H9 (cell line): ENCODE measurements at regions not wholly inside any gene's neighbourhood (a gene's known extent, or its start where the extent isn't known, plus 50 kb on each side); places are given as distances from the start of the nearest gene placed in this dataset.

ENCODE experiments used
- DNase-seq: peaks from one replicate; pipeline ENCODE4 v3.0.0-alpha.2; 2017
- H2AFZ ChIP-seq: one replicate; pipeline ENCODE4 v1.6.1; 2013; ENCODE audit warnings: mild to moderate bottlenecking, low read length, control low read depth, moderate library complexity
- H2AK5ac ChIP-seq: 2 replicates; pipeline ENCODE4 v1.6.1; 2013; ENCODE audit warnings: low read length, control low read depth, mixed read lengths; ENCODE audit not compliant: insufficient read length
- H2BK120ac ChIP-seq: one replicate; pipeline ENCODE4 v1.6.1; 2013; ENCODE audit warnings: low read depth, mild to moderate bottlenecking, low read length, control low read depth, inconsistent platforms; ENCODE audit not compliant: poor library complexity, severe bottlenecking
- H2BK12ac ChIP-seq: 2 replicates; pipeline ENCODE4 v1.6.1; 2013; ENCODE audit warnings: low read length, control low read depth, mixed read lengths, low read depth; ENCODE audit not compliant: insufficient read length
- H2BK15ac ChIP-seq: 2 replicates; pipeline ENCODE4 v1.6.1; 2013; ENCODE audit warnings: low read depth, low read length, control low read depth
- H2BK20ac ChIP-seq: one replicate; pipeline ENCODE4 v1.6.1; 2013; ENCODE audit warnings: low read depth, mild to moderate bottlenecking, low read length, control low read depth, inconsistent platforms; ENCODE audit not compliant: poor library complexity, severe bottlenecking
- H2BK5ac ChIP-seq: 2 replicates; pipeline ENCODE4 v1.6.1; 2013; ENCODE audit warnings: low read length, control low read depth, mixed read lengths; ENCODE audit not compliant: insufficient read length
- H3K14ac ChIP-seq: 2 replicates; pipeline ENCODE4 v1.6.1; 2013; ENCODE audit warnings: low read length, control low read depth; ENCODE audit not compliant: insufficient read depth
- H3K18ac ChIP-seq: 2 replicates; pipeline ENCODE4 v1.6.1; 2013; ENCODE audit warnings: low read depth, mild to moderate bottlenecking, mixed read lengths, low read length, control low read depth; ENCODE audit not compliant: insufficient read length
- H3K23ac ChIP-seq: 2 replicates; pipeline ENCODE4 v1.6.1; 2013; ENCODE audit warnings: low read length, control low read depth, mixed read lengths, low read depth; ENCODE audit not compliant: insufficient read length
- H3K23me2 ChIP-seq: 2 replicates; pipeline ENCODE4 v1.6.1; 2013; ENCODE audit warnings: low read depth, mild to moderate bottlenecking, mixed read lengths, low read length, control low read depth; ENCODE audit not compliant: insufficient read length, poor library complexity, severe bottlenecking
- H3K27ac ChIP-seq: 2 replicates; pipeline ENCODE4 v1.5.1; 2013; ENCODE audit warnings: low read length, control low read depth, mixed read lengths, low read depth; ENCODE audit not compliant: insufficient read length
- H3K27me3 ChIP-seq: 2 replicates; pipeline ENCODE4 v1.6.1; 2013; ENCODE audit warnings: low read length, control low read depth, inconsistent platforms; ENCODE audit not compliant: insufficient read depth
- H3K4ac ChIP-seq: 2 replicates; pipeline ENCODE4 v1.6.1; 2013; ENCODE audit warnings: low read depth, mild to moderate bottlenecking, control low read depth, inconsistent platforms, low read length, moderate library complexity
- H3K4me1 ChIP-seq: 2 replicates; pipeline ENCODE4 v1.6.1; 2013; ENCODE audit warnings: low read length, control low read depth, inconsistent platforms; ENCODE audit not compliant: insufficient read depth
- H3K4me2 ChIP-seq: 2 replicates; pipeline ENCODE4 v1.6.1; 2013; ENCODE audit warnings: low read length, control low read depth, mixed read lengths; ENCODE audit not compliant: insufficient read length, insufficient read depth
- H3K56ac ChIP-seq: 2 replicates; pipeline ENCODE4 v1.6.1; 2013; ENCODE audit warnings: low read depth, mild to moderate bottlenecking, mixed read lengths, low read length, control low read depth; ENCODE audit not compliant: insufficient read length
- H3K79me1 ChIP-seq: 2 replicates; pipeline ENCODE4 v1.6.1; 2013; ENCODE audit warnings: low read depth, mild to moderate bottlenecking, moderate library complexity, low read length, control low read depth, inconsistent platforms; ENCODE audit not compliant: insufficient read depth, poor library complexity, severe bottlenecking
- H3K79me2 ChIP-seq: 2 replicates; pipeline ENCODE4 v1.6.1; 2013; ENCODE audit warnings: low read length, control low read depth, inconsistent platforms; ENCODE audit not compliant: insufficient read depth
- H3K9ac ChIP-seq: 2 replicates; pipeline ENCODE4 v1.6.1; 2013; ENCODE audit warnings: low read length, control low read depth, mixed read lengths; ENCODE audit not compliant: insufficient read length; ENCODE audit errors: extremely low read depth
- H3K9me3 ChIP-seq: one replicate; pipeline ENCODE4 v1.6.1; 2013; ENCODE audit warnings: low read depth, low read length, inconsistent platforms; ENCODE audit not compliant: control insufficient read depth
- H3T11ph ChIP-seq: one replicate; pipeline ENCODE4 v1.6.1; 2013; ENCODE audit warnings: mild to moderate bottlenecking, low read length, control low read depth, inconsistent platforms
- H4K20me1 ChIP-seq: one replicate; pipeline ENCODE4 v1.6.1; 2013; ENCODE audit not compliant: control insufficient read depth, insufficient read length, insufficient read depth
- H4K5ac ChIP-seq: 2 replicates; pipeline ENCODE4 v1.6.1; 2013; ENCODE audit warnings: low read depth, mild to moderate bottlenecking, mixed read lengths, low read length, control low read depth; ENCODE audit not compliant: insufficient read length
- H4K8ac ChIP-seq: replicated peaks from 2 replicates; pipeline ENCODE4 v1.6.1; 2013; ENCODE audit warnings: low read length, control low read depth, mixed read lengths, low read depth; ENCODE audit not compliant: insufficient read length
- H4K91ac ChIP-seq: 2 replicates; pipeline ENCODE4 v1.6.1; 2013; ENCODE audit warnings: low read depth, mild to moderate bottlenecking, moderate library complexity, mixed read lengths, low read length, control low read depth; ENCODE audit not compliant: insufficient read length
- H3K27ac Mint-ChIP-seq, 3 experiments: 2 replicates in 2 of 3; 3 replicates in 1 of 3; pipeline ENCODE4 v1.8.0; 2020 to 2021; ENCODE audit warnings: mixed read lengths in 3 of 3, mild to moderate bottlenecking in 1 of 3, moderate library complexity in 1 of 3
- H3K27me3 Mint-ChIP-seq: 2 replicates; pipeline ENCODE4 v1.8.0; 2021; ENCODE audit warnings: low read depth, mild to moderate bottlenecking, moderate library complexity, mixed read lengths
- H3K36me3 Mint-ChIP-seq, 3 experiments: 2 replicates in 2 of 3; 3 replicates in 1 of 3; pipeline ENCODE4 v1.8.0; 2020 to 2021; ENCODE audit warnings: low read depth in 3 of 3, mixed read lengths in 3 of 3; ENCODE audit not compliant: insufficient read depth in 1 of 3
- H3K4me1 Mint-ChIP-seq, 2 experiments: 2 replicates each; pipeline ENCODE4 v1.8.0; 2020; ENCODE audit warnings: mixed read lengths in 2 of 2
- H3K4me3 Mint-ChIP-seq, 2 experiments: 2 replicates in 1 of 2; 3 replicates in 1 of 2; pipeline ENCODE4 v1.8.0; 2020 to 2021; ENCODE audit warnings: mild to moderate bottlenecking in 2 of 2, mixed read lengths in 2 of 2, moderate library complexity in 1 of 2
- H3K9me3 Mint-ChIP-seq, 2 experiments: 2 replicates in 1 of 2; 3 replicates in 1 of 2; pipeline ENCODE4 v1.8.0; 2020; ENCODE audit warnings: mild to moderate bottlenecking in 2 of 2, mixed read lengths in 2 of 2, moderate library complexity in 1 of 2
- CTCF ChIP-seq: fragments of 200-600 bp; sonication (generic); conservative IDR thresholded peaks from 3 replicates; pipeline ENCODE4 v1.8.0; 2021; ENCODE audit warnings: antibody characterized with exemption, mild to moderate bottlenecking
- WGBS: extraction: QIAGEN DNeasy Blood & Tissue Kit; methylation state at CpG from one replicate; pipeline ENCODE4 v1.1.7; 2013; ENCODE audit warnings: missing lambda C conversion rate, low lambda C conversion rate, mixed read lengths; ENCODE audit not compliant: insufficient read length; ENCODE audit errors: extremely low coverage; 5-methylcytosine and 5-hydroxymethylcytosine counted together

DNA sequence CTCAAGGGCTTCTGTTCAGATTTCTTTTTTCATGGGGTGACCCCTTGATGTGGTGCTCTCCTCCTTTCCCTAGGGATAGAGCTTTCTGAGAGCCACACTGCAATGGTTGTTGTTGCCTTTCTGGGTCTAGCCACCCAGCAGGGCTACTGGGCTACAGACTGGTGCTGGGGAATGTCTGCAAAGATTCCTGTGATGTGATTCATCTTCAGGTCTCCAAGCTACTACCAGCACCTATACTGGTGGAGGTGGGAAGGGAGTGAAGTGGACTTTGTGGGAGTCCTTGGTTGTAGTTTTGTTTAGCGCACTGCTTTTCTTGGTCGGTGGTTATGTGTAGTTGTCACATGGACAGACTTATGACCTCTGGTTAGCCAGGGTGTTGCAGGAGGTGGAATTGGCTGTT, 392.3 kb upstream of the CNTN6 start:
- no peaks in the 10 kb centered on the region for H3K27me3 ChIP-seq
- H2BK5ac ChIP-seq: no peak overlapping the region
- H3K4ac ChIP-seq: no peak overlapping the region
- no peak overlapping the region for H2BK20ac ChIP-seq
- no peaks in the 10 kb centered on the region for H3K9me3 ChIP-seq
- no peak overlapping the region for H3K9ac ChIP-seq
- H3K23ac ChIP-seq: no peak overlapping the region
- no peak overlapping the region for H2AK5ac ChIP-seq
- H4K91ac ChIP-seq: no peak overlapping the region
- no peaks in the 10 kb centered on the region for H3K79me1 ChIP-seq
- H2BK15ac ChIP-seq: no peak overlapping the region
- WGBS: no CpG with 5 or more reads among the region's 2 CpGs
- H3T11ph ChIP-seq: no peak overlapping the region
- no peak overlapping the region for H3K18ac ChIP-seq
- H3K79me2 ChIP-seq: no peaks in the 10 kb centered on the region
- no peaks in the 10 kb centered on the region for H3K23me2 ChIP-seq
- H3K4me1 ChIP-seq: no peaks in the 10 kb centered on the region
- no peaks in the 10 kb centered on the region for H4K20me1 ChIP-seq
- DNase-seq: no peak
- H3K4me2 ChIP-seq: no peak overlapping the region
- no peak overlapping the region for H2BK120ac ChIP-seq
- no peak overlapping the region for H2BK12ac ChIP-seq
- H4K8ac ChIP-seq: no peak overlapping the region
- Mint-ChIP-seq H3K9me3 (no peaks in the 10 kb centered on the region; a peak in 1 of 5 replicates), H3K27me3 (peaks cover 4% of the 10 kb centered on the region; the same call in 1 of the 2 replicates), H3K27ac (no peak overlapping the region), H3K4me3 (no peak overlapping the region), H3K36me3 (peaks cover 0 to 15% (median 0%) of the 10 kb centered on the region in 3 experiments; a peak in 2 of 7 replicates), H3K4me1 (0 out of 4 replicates have a peak, but pooled peaks cover 0 to 5% of the 10 kb centered on the region in 2 experiments)
- H4K5ac ChIP-seq: no peak overlapping the region
- H3K56ac ChIP-seq: no peak overlapping the region
- H3K27ac ChIP-seq: no peak overlapping the region
- H2AFZ ChIP-seq: no peak overlapping the region
- no peak for TF ChIP-seq CTCF
- H3K14ac ChIP-seq: no peak overlapping the region
